ENCODE measurements at regions not wholly inside any gene's neighbourhood (a gene's known extent, or its start where the extent isn't known, plus 50 kb on each side); places are given as distances from the start of the nearest gene placed in this dataset.

DNA sequence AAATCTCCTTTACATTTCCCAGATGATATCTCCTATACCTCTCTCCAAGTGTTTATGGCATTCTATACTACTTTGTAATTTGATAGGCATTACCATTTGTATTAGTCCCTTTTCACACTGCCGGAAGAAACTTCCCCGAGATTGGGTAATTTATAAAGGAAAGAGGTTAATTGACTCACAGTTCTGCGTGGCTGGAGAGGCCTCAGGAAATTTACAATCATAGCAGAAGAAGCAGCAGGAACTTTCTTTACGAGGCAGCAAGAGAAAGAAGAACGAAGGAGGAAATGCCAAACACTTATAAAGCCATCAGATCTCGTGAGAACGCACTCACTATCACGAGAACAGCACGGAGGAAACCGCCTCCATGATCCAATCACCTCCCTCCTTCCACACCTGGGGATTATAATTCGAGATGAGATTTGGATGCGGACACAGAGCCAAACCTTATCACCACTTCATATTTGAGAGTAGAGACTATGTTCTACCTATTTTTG lies 1194.6 kb downstream of the SORCS1 start:
- no peak for TF ChIP-seq POLR2A (IDR thresholded peaks at IDR 0.05; ENCODE audit: low read depth, low read length)
- no peak for TF ChIP-seq POLR2AphosphoS5 (IDR thresholded peaks at IDR 0.05; ENCODE audit: low read depth, low read length)

Measured in GM12892 (cell line).